IMR-90 (cell line): ENCODE measurements at regions not wholly inside any gene's neighbourhood (a gene's known extent, or its start where the extent isn't known, plus 50 kb on each side); places are given as distances from the start of the nearest gene placed in this dataset.

Source experiments
- ATAC-seq: fragments of 200-7000 bp; cut with Tn5 transposase; 2 replicates; pipeline ENCODE4 v1.9.1; 2020; ENCODE audit warnings: low read depth, mild to moderate bottlenecking, moderate library complexity
- BruUV-seq: library from RNA; stranded (reverse); fragments of 400-500 nt; replicated peaks from 2 replicates; lab custom pipeline; 2021; lab: Mats Ljungman, UMichigan
- CTCF ChIA-PET: fragments of 300-600 bp; formaldehyde crosslinking; extraction: SDS; loops from one replicate; lab custom pipeline; 2021; ENCODE audit warnings: antibody characterized with exemption; lab: Yijun Ruan, JAX
- POLR2A ChIA-PET: fragments of 300-600 bp; sonication (Branson Sonifier 250); formaldehyde crosslinking; loops from one replicate; lab custom pipeline; 2022; ENCODE audit warnings: antibody characterized with exemption; ENCODE audit not compliant: unreplicated experiment; lab: Charles Lee
- DNase-seq: peaks from one replicate; pipeline ENCODE4 v3.0.0; 2013
- H2AFZ ChIP-seq: replicated peaks from 2 replicates; pipeline ENCODE3; 2013; ENCODE audit warnings: low read length, mild to moderate bottlenecking; ENCODE audit not compliant: poor library complexity
- H2AK5ac ChIP-seq: 2 replicates; pipeline ENCODE4 v1.6.1; 2013; ENCODE audit warnings: low read depth, low read length, inconsistent platforms
- H2AK9ac ChIP-seq: replicated peaks from 2 replicates; pipeline ENCODE3; 2013; ENCODE audit warnings: mild to moderate bottlenecking, low read depth, low read length, moderate library complexity; ENCODE audit not compliant: poor library complexity
- H2BK120ac ChIP-seq: 2 replicates; pipeline ENCODE4 v1.6.1; 2013; ENCODE audit warnings: low read depth, low read length, inconsistent platforms
- H2BK15ac ChIP-seq: 3 replicates; pipeline ENCODE4 v1.6.1; 2013; ENCODE audit warnings: low read depth, low read length, inconsistent platforms
- H2BK20ac ChIP-seq: 2 replicates; pipeline ENCODE4 v1.6.1; 2013; ENCODE audit warnings: low read depth, mild to moderate bottlenecking, inconsistent platforms, low read length, moderate library complexity
- H2BK5ac ChIP-seq: 2 replicates; pipeline ENCODE4 v1.6.1; 2013; ENCODE audit warnings: mild to moderate bottlenecking, low read depth, low read length, inconsistent platforms; ENCODE audit not compliant: poor library complexity, severe bottlenecking
- H3K14ac ChIP-seq: replicated peaks from 2 replicates; pipeline ENCODE4 v1.6.1; 2013; ENCODE audit warnings: low read depth, low read length, inconsistent platforms
- H3K18ac ChIP-seq: 2 replicates; pipeline ENCODE4 v1.6.1; 2013; ENCODE audit warnings: low read depth, low read length, control low read depth
- H3K23ac ChIP-seq: 2 replicates; pipeline ENCODE4 v1.6.1; 2013; ENCODE audit warnings: low read depth, low read length, inconsistent platforms
- H3K27ac ChIP-seq: 2 replicates; pipeline ENCODE4 v1.5.1; 2013; ENCODE audit warnings: mild to moderate bottlenecking, control low read depth, low read length; ENCODE audit not compliant: insufficient read depth
- H3K27me3 ChIP-seq: 2 replicates; pipeline ENCODE4 v1.6.1; 2013; ENCODE audit warnings: low read length; ENCODE audit not compliant: control insufficient read depth, insufficient read depth
- H3K36me3 ChIP-seq: 2 replicates; pipeline ENCODE4 v1.6.1; 2013; ENCODE audit warnings: low read length, mixed read lengths; ENCODE audit not compliant: control insufficient read depth, insufficient read depth
- H3K4ac ChIP-seq: 2 replicates; pipeline ENCODE4 v1.6.1; 2013; ENCODE audit warnings: low read depth, low read length, inconsistent platforms
- H3K4me1 ChIP-seq: 2 replicates; pipeline ENCODE4 v1.6.1; 2013; ENCODE audit warnings: low read length, mixed read lengths; ENCODE audit not compliant: control insufficient read depth, insufficient read depth
- H3K4me2 ChIP-seq: 2 replicates; pipeline ENCODE4 v1.6.1; 2013; ENCODE audit warnings: low read depth, mild to moderate bottlenecking, control low read depth, low read length, moderate library complexity
- H3K4me3 ChIP-seq: 2 replicates; pipeline ENCODE4 v1.5.1; 2013; ENCODE audit warnings: low read depth, mild to moderate bottlenecking, control low read depth, low read length, moderate library complexity; ENCODE audit not compliant: insufficient read depth
- H3K56ac ChIP-seq: 2 replicates; pipeline ENCODE4 v1.6.1; 2013; ENCODE audit warnings: low read length, inconsistent platforms; ENCODE audit not compliant: insufficient read depth; ENCODE audit errors: extremely low read depth
- H3K79me1 ChIP-seq, 2 experiments: 2 replicates each; pipeline ENCODE4 v1.6.1; 2013; ENCODE audit warnings: low read length in 2 of 2, inconsistent platforms in 1 of 2, low read depth in 1 of 2
- H3K9ac ChIP-seq: 2 replicates; pipeline ENCODE4 v1.6.1; 2013; ENCODE audit warnings: low read depth, low read length, control low read depth
- H3K9me1 ChIP-seq: 2 replicates; pipeline ENCODE4 v1.6.1; 2013; ENCODE audit warnings: low read length, inconsistent platforms; ENCODE audit not compliant: insufficient read depth
- H3K9me3 ChIP-seq: 2 replicates; pipeline ENCODE4 v1.6.1; 2013; ENCODE audit warnings: low read length; ENCODE audit not compliant: control insufficient read depth, insufficient read depth
- H4K20me1 ChIP-seq: 2 replicates; pipeline ENCODE4 v1.6.1; 2013; ENCODE audit warnings: low read length, inconsistent platforms; ENCODE audit not compliant: insufficient read depth
- H4K5ac ChIP-seq: 2 replicates; pipeline ENCODE4 v1.6.1; 2013; ENCODE audit warnings: mild to moderate bottlenecking, low read depth, low read length, control low read depth
- H4K8ac ChIP-seq, 2 experiments: 2 replicates each; pipeline ENCODE4 v1.6.1; 2013; ENCODE audit warnings: low read depth in 2 of 2, low read length in 2 of 2, control low read depth in 1 of 2, inconsistent platforms in 1 of 2
- H4K91ac ChIP-seq: 2 replicates; pipeline ENCODE4 v1.6.1; 2013; ENCODE audit warnings: low read depth, low read length, inconsistent platforms; ENCODE audit not compliant: insufficient read depth
- BHLHE40 ChIP-seq: fragments of 150-350 bp; IDR thresholded peaks from 2 replicates; pipeline ENCODE4 v1.6.1; 2016; ENCODE audit warnings: mild to moderate bottlenecking, low read depth, low read length
- CEBPB ChIP-seq: IDR thresholded peaks from 2 replicates; pipeline ENCODE4 v1.6.1; 2012; ENCODE audit warnings: low read depth, low read length, improper control_type of control experiment
- CHD1 ChIP-seq: IDR thresholded peaks from 2 replicates; pipeline ENCODE4 v1.6.1; 2012; ENCODE audit warnings: low read depth, low read length, improper control_type of control experiment
- CTCF ChIP-seq: conservative IDR thresholded peaks from 2 replicates; pipeline ENCODE4 v1.5.1; 2012; ENCODE audit warnings: mild to moderate bottlenecking, low read depth, low read length, improper control_type of control experiment
- MAZ ChIP-seq: IDR thresholded peaks from 2 replicates; pipeline ENCODE4 v1.6.1; 2012; ENCODE audit warnings: low read depth, mild to moderate bottlenecking, low read length, improper control_type of control experiment, moderate library complexity, borderline replicate concordance
- MXI1 ChIP-seq: IDR thresholded peaks from 2 replicates; pipeline ENCODE4 v1.6.1; 2012; ENCODE audit warnings: low read depth, mild to moderate bottlenecking, low read length, moderate library complexity, borderline replicate concordance
- NFE2L2 ChIP-seq: fragments of 150-350 bp; IDR thresholded peaks from 2 replicates; pipeline ENCODE4 v1.6.1; 2016; ENCODE audit warnings: low read depth, mild to moderate bottlenecking, low read length
- POLR2A ChIP-seq: IDR thresholded peaks from 2 replicates; pipeline ENCODE4 v1.6.1; 2012; ENCODE audit warnings: mild to moderate bottlenecking, low read depth, low read length
- RAD21 ChIP-seq: IDR thresholded peaks from 2 replicates; pipeline ENCODE4 v1.6.1; 2012; ENCODE audit warnings: low read length, improper control_type of control experiment
- RCOR1 ChIP-seq: IDR thresholded peaks from 2 replicates; pipeline ENCODE4 v1.6.1; 2012; ENCODE audit warnings: mild to moderate bottlenecking, low read length, improper control_type of control experiment; ENCODE audit not compliant: insufficient replicate concordance
- RFX5 ChIP-seq: IDR thresholded peaks from 2 replicates; pipeline ENCODE4 v1.8.0; 2012; ENCODE audit warnings: low read depth, mild to moderate bottlenecking, low read length, moderate library complexity
- USF2 ChIP-seq: fragments of 150-350 bp; IDR thresholded peaks from 2 replicates; pipeline ENCODE4 v1.6.1; 2017; ENCODE audit warnings: mild to moderate bottlenecking, antibody characterized with exemption, low read length, low read depth
- WGBS, 2 experiments: methylation state at CpG; one replicate each; pipeline versions ENCODE4 v1.1.5 to v1.1.7; 2013; ENCODE audit warnings: missing lambda C conversion rate in 2 of 2; ENCODE audit not compliant: insufficient read length in 1 of 2; ENCODE audit errors: extremely low coverage in 2 of 2; 5-methylcytosine and 5-hydroxymethylcytosine counted together
- dilution Hi-C: fragments of 300-500 bp; cut with HindIII; formaldehyde crosslinking; loops from one replicate; pipeline ENCODE4 v1.14.3; 2018; ENCODE audit warnings: low sequenced_read_pairs; ENCODE audit not compliant: unreplicated experiment
- in situ Hi-C: fragments of 300-500 bp; cut with MboI; formaldehyde crosslinking; loops from 3 replicates; pipeline ENCODE4 v1.14.3; 2019; ENCODE audit warnings: low sequenced_read_pairs, inconsistent platforms, mixed read lengths
- intact Hi-C: fragments of 100-400 bp; cut with micrococcal nuclease; formaldehyde crosslinking; loops from 2 replicates; pipeline ENCODE4 v1.10.0; 2022
- TF ChIP-seq, protein P1 (sequence below): fragments of 150-350 bp; IDR thresholded peaks from 2 replicates; pipeline ENCODE4 v1.6.1; 2016; ENCODE audit warnings: low read depth, mild to moderate bottlenecking, low read length, moderate library complexity, borderline replicate concordance

DNA sequence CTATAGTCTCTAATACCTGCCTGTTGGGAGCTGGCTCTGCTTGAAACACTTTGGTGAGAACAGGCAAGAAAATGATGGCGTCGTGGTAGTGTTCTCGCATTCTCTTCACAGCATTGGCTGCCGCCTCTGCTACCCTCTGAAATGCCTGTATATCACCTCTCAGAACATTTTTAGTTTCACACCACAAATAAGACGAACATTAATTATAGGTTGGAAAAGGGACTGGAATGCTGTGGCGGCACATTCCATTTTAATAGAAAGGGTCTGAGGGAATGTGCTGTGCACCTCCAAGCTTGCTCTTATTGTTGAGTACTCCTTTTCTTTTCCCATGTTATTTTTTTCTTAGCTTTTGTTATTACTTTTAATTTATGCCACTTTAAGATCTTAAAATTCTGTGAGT is 134.6 kb upstream of the HMHB1 start:
- Histone ChIP-seq H3K4ac (no peak overlapping the region), H2BK5ac (no peak overlapping the region), H3K27ac (no peak overlapping the region), H2BK20ac (no peak overlapping the region), H2BK15ac (no peak overlapping the region), H3K79me1 (no peaks in the 10 kb centered on the region), H3K27me3 (no peaks in the 10 kb centered on the region), H3K9ac (no peak overlapping the region), H3K9me1 (no peaks in the 10 kb centered on the region; the same call in 1 of the 2 replicates), H3K23ac (no peak overlapping the region), H4K8ac (no peak overlapping the region), H4K5ac (no peak overlapping the region), H3K56ac (no peak overlapping the region), H3K4me3 (no peak overlapping the region), H4K20me1 (no peaks in the 10 kb centered on the region), H2AFZ (no peak overlapping the region), H2BK120ac (no peak overlapping the region), H3K9me3 (no peaks in the 10 kb centered on the region), H3K18ac (no peak overlapping the region), H3K36me3 (no peaks in the 10 kb centered on the region), H2AK9ac (no peak overlapping the region), H3K4me2 (no peak overlapping the region), H2AK5ac (no peak overlapping the region), H3K14ac (no peak overlapping the region), H4K91ac (no peak overlapping the region), H3K4me1 (peaks cover 5% of the 10 kb centered on the region)
- POLR2A ChIA-PET: no interaction called here
- CTCF ChIA-PET: no interaction called here
- in situ Hi-C loops: no loop called here
- ATAC-seq: no peak
- WGBS, 2 experiments: no CpG with 5 or more reads among the region's 6 CpGs
- TF ChIP-seq CTCF (no peak), CEBPB (no peak), NFE2L2 (no peak), POLR2A (no peak), RFX5 (no peak), MAZ (no peak), BHLHE40 (no peak), MXI1 (no peak), USF2 (no peak), RCOR1 (no peak), CHD1 (no peak), RAD21 (no peak)
- TF ChIP-seq, protein P1, sequence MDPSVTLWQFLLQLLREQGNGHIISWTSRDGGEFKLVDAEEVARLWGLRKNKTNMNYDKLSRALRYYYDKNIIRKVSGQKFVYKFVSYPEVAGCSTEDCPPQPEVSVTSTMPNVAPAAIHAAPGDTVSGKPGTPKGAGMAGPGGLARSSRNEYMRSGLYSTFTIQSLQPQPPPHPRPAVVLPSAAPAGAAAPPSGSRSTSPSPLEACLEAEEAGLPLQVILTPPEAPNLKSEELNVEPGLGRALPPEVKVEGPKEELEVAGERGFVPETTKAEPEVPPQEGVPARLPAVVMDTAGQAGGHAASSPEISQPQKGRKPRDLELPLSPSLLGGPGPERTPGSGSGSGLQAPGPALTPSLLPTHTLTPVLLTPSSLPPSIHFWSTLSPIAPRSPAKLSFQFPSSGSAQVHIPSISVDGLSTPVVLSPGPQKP: no peak
- intact Hi-C loops: no loop called here
- dilution Hi-C loops: no loop called here
- no peak for DNase-seq
- no TSS peak for BruUV-seq
